MM.1S (cell line): ENCODE measurements at regions not wholly inside any gene's neighbourhood (a gene's known extent, or its start where the extent isn't known, plus 50 kb on each side); places are given as distances from the start of the nearest gene placed in this dataset.

Source experiments
- DNase-seq: peaks from one replicate; pipeline ENCODE4 v3.0.0-alpha.2; 2015
- H2AFZ ChIP-seq: fragments of 300-600 bp; sonication (generic); 2 replicates; pipeline ENCODE4 v1.6.0; 2016; ENCODE audit warnings: antibody characterized with exemption, low read length
- H3F3A ChIP-seq: fragments of 300-600 bp; sonication (generic); 2 replicates; pipeline ENCODE4 v1.6.1; 2016; ENCODE audit warnings: mild to moderate bottlenecking, antibody characterized with exemption, low read length, moderate library complexity, mixed read lengths; ENCODE audit not compliant: insufficient read depth
- H3K27ac ChIP-seq: fragments of 300-600 bp; sonication (generic); 2 replicates; pipeline ENCODE4 v1.5.1; 2016; ENCODE audit warnings: mild to moderate bottlenecking, low read length
- H3K27me3 ChIP-seq: fragments of 300-600 bp; sonication (generic); replicated peaks from 2 replicates; pipeline ENCODE4 v1.6.0; 2016; ENCODE audit warnings: low read length; ENCODE audit not compliant: insufficient read depth
- H3K36me3 ChIP-seq: fragments of 300-600 bp; sonication (generic); replicated peaks from 2 replicates; pipeline ENCODE4 v1.6.1; 2016; ENCODE audit warnings: mild to moderate bottlenecking, low read length, mixed read lengths; ENCODE audit not compliant: insufficient read depth
- H3K4me1 ChIP-seq: fragments of 300-600 bp; sonication (generic); 2 replicates; pipeline ENCODE4 v1.6.1; 2016; ENCODE audit warnings: low read length, mixed read lengths
- H3K4me2 ChIP-seq: fragments of 300-600 bp; sonication (generic); 2 replicates; pipeline ENCODE4 v1.6.0; 2016; ENCODE audit warnings: low read depth, low read length
- H3K4me3 ChIP-seq: fragments of 300-600 bp; sonication (generic); 2 replicates; pipeline ENCODE4 v1.5.1; 2016; ENCODE audit warnings: low read length, mixed read lengths
- H3K79me2 ChIP-seq: fragments of 300-600 bp; sonication (generic); 2 replicates; pipeline ENCODE4 v1.6.1; 2016; ENCODE audit warnings: mixed run types, low read length, mixed read lengths
- H3K9ac ChIP-seq: fragments of 300-600 bp; sonication (generic); 2 replicates; pipeline ENCODE4 v1.6.1; 2016; ENCODE audit warnings: low read length, mixed read lengths
- H3K9me2 ChIP-seq: fragments of 300-600 bp; sonication (generic); replicated peaks from 2 replicates; pipeline ENCODE4 v1.6.1; 2016; ENCODE audit warnings: mild to moderate bottlenecking, low read length, mixed read lengths; ENCODE audit not compliant: insufficient read depth
- H3K9me3 ChIP-seq: fragments of 300-600 bp; sonication (generic); replicated peaks from 2 replicates; pipeline ENCODE4 v1.6.1; 2016; ENCODE audit warnings: mild to moderate bottlenecking, low read length, mixed read lengths; ENCODE audit not compliant: insufficient read depth
- H4K20me1 ChIP-seq: fragments of 300-600 bp; sonication (generic); 2 replicates; pipeline ENCODE4 v1.6.1; 2016; ENCODE audit warnings: mild to moderate bottlenecking, low read length, moderate library complexity, mixed read lengths; ENCODE audit not compliant: insufficient read depth
- CTCF ChIP-seq: fragments of 300-600 bp; sonication (generic); IDR thresholded peaks from 2 replicates; pipeline ENCODE4 v1.5.1; 2016; ENCODE audit warnings: antibody characterized with exemption, low read length, mixed read lengths
- EZH2 ChIP-seq: fragments of 300-600 bp; sonication (generic); optimal IDR thresholded peaks from 2 replicates; pipeline ENCODE3; 2017; ENCODE audit warnings: low read depth, mild to moderate bottlenecking, antibody characterized with exemption, low read length, mixed read lengths
- EZH2phosphoT487 ChIP-seq: fragments of 300-600 bp; sonication (generic); IDR thresholded peaks from 2 replicates; pipeline ENCODE4 v1.6.1; 2018; ENCODE audit warnings: antibody characterized with exemption, low read length

- Histone ChIP-seq H3K4me3 (no peak overlapping the region), H4K20me1 (no peaks in the 10 kb centered on the region), H3K9me3 (no peaks in the 10 kb centered on the region), H3K9me2 (no peaks in the 10 kb centered on the region), H3K9ac (no peak overlapping the region), H3K4me2 (no peak overlapping the region), H3K36me3 (no peaks in the 10 kb centered on the region), H2AFZ (no peak overlapping the region), H3K27ac (no peak overlapping the region), H3F3A (no peaks in the 10 kb centered on the region), H3K4me1 (no peaks in the 10 kb centered on the region), H3K27me3 (no peaks in the 10 kb centered on the region), H3K79me2 (no peaks in the 10 kb centered on the region)
- no peak for TF ChIP-seq EZH2
- no peak for DNase-seq
Measured at GRCh38 chr2:236336575-236337464, 72.6 kb upstream of the ASB18 start.

DNA sequence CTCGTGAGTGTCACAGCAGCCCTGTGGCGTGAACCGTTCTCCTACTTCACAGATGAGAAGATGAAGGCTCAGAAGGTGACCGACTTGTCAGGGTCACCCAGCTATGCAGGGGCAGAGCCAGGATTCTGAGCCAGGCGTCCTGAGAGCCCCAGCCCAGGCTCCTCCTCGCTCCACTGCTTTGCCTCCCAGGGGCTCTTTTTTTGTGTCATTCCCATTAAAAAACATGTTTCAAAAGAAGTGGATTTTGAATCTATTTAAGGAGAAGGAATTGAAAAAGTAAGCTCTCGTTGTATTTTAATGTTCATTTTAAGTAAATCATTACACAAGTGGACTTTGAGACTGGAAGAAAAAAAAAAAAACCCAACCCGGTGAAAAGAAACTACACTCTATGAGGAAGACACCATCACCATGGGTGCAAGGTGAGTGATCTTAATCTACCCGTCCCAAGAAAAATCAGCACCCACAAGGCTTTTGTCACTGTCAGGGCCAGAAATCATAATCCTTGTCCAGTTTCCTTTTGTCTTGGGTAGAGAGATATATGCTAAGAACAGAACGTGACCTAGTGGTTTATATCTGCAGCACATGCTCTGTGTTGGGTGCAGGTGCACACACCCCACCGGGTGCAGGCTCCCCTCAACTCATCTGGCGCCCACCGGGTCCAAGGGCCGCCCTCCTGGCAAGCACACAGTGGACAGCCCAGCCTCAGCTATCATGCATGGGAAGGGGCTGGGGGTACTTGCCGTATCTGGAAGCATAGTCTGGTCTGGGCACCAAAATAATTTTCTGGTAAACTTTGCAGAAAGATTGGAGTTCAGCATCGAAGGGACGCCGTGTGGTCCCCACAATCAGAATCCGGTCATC, 73.5 kb upstream of the ASB18 start:
- Histone ChIP-seq H4K20me1 (no peaks in the 10 kb centered on the region), H3K79me2 (no peaks in the 10 kb centered on the region), H3K9me3 (no peaks in the 10 kb centered on the region), H3K4me1 (no peaks in the 10 kb centered on the region), H3K9me2 (no peaks in the 10 kb centered on the region), H3K27me3 (no peaks in the 10 kb centered on the region), H3K4me3 (no peak overlapping the region), H2AFZ (no peak overlapping the region), H3K36me3 (no peaks in the 10 kb centered on the region), H3K9ac (no peak overlapping the region), H3K27ac (no peak overlapping the region), H3K4me2 (no peak overlapping the region), H3F3A (no peaks in the 10 kb centered on the region)
- no peak for TF ChIP-seq CTCF
- TF ChIP-seq EZH2phosphoT487 = no peak
- TF ChIP-seq EZH2 = no peak
- no peak for DNase-seq

DNA sequence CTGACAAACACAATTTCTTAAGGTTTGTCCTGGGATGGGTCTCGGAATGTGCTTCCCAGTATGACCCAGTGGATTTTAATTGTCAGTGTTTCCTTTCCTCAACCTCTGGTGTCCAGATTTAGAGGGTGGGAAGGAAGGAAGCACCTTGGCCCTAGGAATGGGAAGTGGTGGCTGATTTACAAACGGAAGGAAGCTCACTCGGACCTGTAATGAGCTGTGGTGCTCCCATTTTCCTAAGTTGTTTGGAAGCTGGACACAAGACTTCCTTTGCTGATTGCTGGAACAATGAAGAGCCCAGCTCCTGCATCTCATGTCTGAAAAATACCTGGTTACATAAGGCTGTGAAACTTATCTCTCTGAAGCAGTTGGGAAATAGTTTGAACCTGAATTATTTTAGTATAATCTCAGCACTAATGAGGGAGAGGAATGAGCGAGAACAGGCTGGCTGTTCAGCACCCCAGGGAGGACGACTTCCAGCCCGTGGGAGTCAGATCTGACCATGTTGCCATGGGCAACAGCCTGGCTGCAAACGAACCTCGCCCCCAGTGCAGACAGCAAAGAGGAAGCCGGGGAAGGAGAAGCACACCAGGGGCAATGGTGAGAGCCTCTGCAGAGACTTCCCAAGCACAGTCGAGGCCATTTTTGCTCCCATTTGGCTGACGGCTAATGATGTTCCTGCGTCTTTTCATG, 74.4 kb upstream of the ASB18 start:
- Histone ChIP-seq H3K27ac (no peak overlapping the region), H3K79me2 (no peaks in the 10 kb centered on the region), H3K36me3 (no peaks in the 10 kb centered on the region), H3K27me3 (no peaks in the 10 kb centered on the region), H3K4me2 (no peak overlapping the region), H2AFZ (no peak overlapping the region), H3K9me3 (no peaks in the 10 kb centered on the region), H4K20me1 (no peaks in the 10 kb centered on the region), H3K9ac (no peak overlapping the region), H3F3A (no peaks in the 10 kb centered on the region), H3K9me2 (no peaks in the 10 kb centered on the region), H3K4me1 (no peaks in the 10 kb centered on the region), H3K4me3 (no peak overlapping the region)
- no peak for DNase-seq
- TF ChIP-seq EZH2phosphoT487 = no peak
- TF ChIP-seq EZH2 = no peak

DNA sequence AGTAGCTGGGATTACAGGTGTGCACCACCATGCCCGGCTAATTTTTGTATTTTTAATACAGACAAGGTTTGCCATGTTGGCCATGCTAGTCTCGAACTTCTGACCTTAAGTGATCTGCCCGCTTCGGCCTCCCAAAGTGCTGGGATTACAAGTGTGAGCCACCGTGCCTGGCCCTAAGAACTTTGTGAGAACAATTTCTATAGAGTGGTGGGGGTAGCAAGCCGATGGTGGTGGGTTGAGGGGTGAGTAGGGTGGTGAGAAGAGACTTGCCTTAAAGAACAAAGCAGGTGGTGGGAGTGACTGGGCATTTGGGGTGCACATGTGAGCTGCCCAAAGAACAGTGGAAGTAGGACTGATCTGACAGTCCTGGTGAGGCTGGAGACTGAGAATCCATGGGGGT, 76.0 kb upstream of the ASB18 start:
- Histone ChIP-seq H3K27me3 (no peaks in the 10 kb centered on the region), H3K9ac (no peak overlapping the region), H3F3A (no peaks in the 10 kb centered on the region), H3K9me2 (no peaks in the 10 kb centered on the region), H3K36me3 (no peaks in the 10 kb centered on the region), H3K4me3 (no peak overlapping the region), H3K79me2 (no peaks in the 10 kb centered on the region), H2AFZ (no peak overlapping the region), H3K9me3 (no peaks in the 10 kb centered on the region), H3K4me2 (no peak overlapping the region), H4K20me1 (no peaks in the 10 kb centered on the region), H3K4me1 (no peaks in the 10 kb centered on the region), H3K27ac (no peak overlapping the region)
- TF ChIP-seq EZH2phosphoT487 (no peak), CTCF (no peak), EZH2 (no peak)
- DNase-seq = no peak
